H9 (cell line): ENCODE measurements at regions not wholly inside any gene's neighbourhood (a gene's known extent, or its start where the extent isn't known, plus 50 kb on each side); places are given as distances from the start of the nearest gene placed in this dataset.

Experiments used
- DNase-seq: peaks from one replicate; pipeline ENCODE4 v3.0.0-alpha.2; 2017
- H2AFZ ChIP-seq: one replicate; pipeline ENCODE4 v1.6.1; 2013; ENCODE audit warnings: mild to moderate bottlenecking, low read length, control low read depth, moderate library complexity
- H2AK5ac ChIP-seq: 2 replicates; pipeline ENCODE4 v1.6.1; 2013; ENCODE audit warnings: low read length, control low read depth, mixed read lengths; ENCODE audit not compliant: insufficient read length
- H2BK120ac ChIP-seq: one replicate; pipeline ENCODE4 v1.6.1; 2013; ENCODE audit warnings: low read depth, mild to moderate bottlenecking, low read length, control low read depth, inconsistent platforms; ENCODE audit not compliant: poor library complexity, severe bottlenecking
- H2BK12ac ChIP-seq: 2 replicates; pipeline ENCODE4 v1.6.1; 2013; ENCODE audit warnings: low read length, control low read depth, mixed read lengths, low read depth; ENCODE audit not compliant: insufficient read length
- H2BK15ac ChIP-seq: 2 replicates; pipeline ENCODE4 v1.6.1; 2013; ENCODE audit warnings: low read depth, low read length, control low read depth
- H2BK20ac ChIP-seq: one replicate; pipeline ENCODE4 v1.6.1; 2013; ENCODE audit warnings: low read depth, mild to moderate bottlenecking, low read length, control low read depth, inconsistent platforms; ENCODE audit not compliant: poor library complexity, severe bottlenecking
- H2BK5ac ChIP-seq: 2 replicates; pipeline ENCODE4 v1.6.1; 2013; ENCODE audit warnings: low read length, control low read depth, mixed read lengths; ENCODE audit not compliant: insufficient read length
- H3K14ac ChIP-seq: 2 replicates; pipeline ENCODE4 v1.6.1; 2013; ENCODE audit warnings: low read length, control low read depth; ENCODE audit not compliant: insufficient read depth
- H3K18ac ChIP-seq: 2 replicates; pipeline ENCODE4 v1.6.1; 2013; ENCODE audit warnings: low read depth, mild to moderate bottlenecking, mixed read lengths, low read length, control low read depth; ENCODE audit not compliant: insufficient read length
- H3K23ac ChIP-seq: 2 replicates; pipeline ENCODE4 v1.6.1; 2013; ENCODE audit warnings: low read length, control low read depth, mixed read lengths, low read depth; ENCODE audit not compliant: insufficient read length
- H3K23me2 ChIP-seq: 2 replicates; pipeline ENCODE4 v1.6.1; 2013; ENCODE audit warnings: low read depth, mild to moderate bottlenecking, mixed read lengths, low read length, control low read depth; ENCODE audit not compliant: insufficient read length, poor library complexity, severe bottlenecking
- H3K27ac ChIP-seq: 2 replicates; pipeline ENCODE4 v1.5.1; 2013; ENCODE audit warnings: low read length, control low read depth, mixed read lengths, low read depth; ENCODE audit not compliant: insufficient read length
- H3K27me3 ChIP-seq: 2 replicates; pipeline ENCODE4 v1.6.1; 2013; ENCODE audit warnings: low read length, control low read depth, inconsistent platforms; ENCODE audit not compliant: insufficient read depth
- H3K4ac ChIP-seq: 2 replicates; pipeline ENCODE4 v1.6.1; 2013; ENCODE audit warnings: low read depth, mild to moderate bottlenecking, control low read depth, inconsistent platforms, low read length, moderate library complexity
- H3K4me1 ChIP-seq: 2 replicates; pipeline ENCODE4 v1.6.1; 2013; ENCODE audit warnings: low read length, control low read depth, inconsistent platforms; ENCODE audit not compliant: insufficient read depth
- H3K4me2 ChIP-seq: 2 replicates; pipeline ENCODE4 v1.6.1; 2013; ENCODE audit warnings: low read length, control low read depth, mixed read lengths; ENCODE audit not compliant: insufficient read length, insufficient read depth
- H3K56ac ChIP-seq: 2 replicates; pipeline ENCODE4 v1.6.1; 2013; ENCODE audit warnings: low read depth, mild to moderate bottlenecking, mixed read lengths, low read length, control low read depth; ENCODE audit not compliant: insufficient read length
- H3K79me1 ChIP-seq: 2 replicates; pipeline ENCODE4 v1.6.1; 2013; ENCODE audit warnings: low read depth, mild to moderate bottlenecking, moderate library complexity, low read length, control low read depth, inconsistent platforms; ENCODE audit not compliant: insufficient read depth, poor library complexity, severe bottlenecking
- H3K79me2 ChIP-seq: 2 replicates; pipeline ENCODE4 v1.6.1; 2013; ENCODE audit warnings: low read length, control low read depth, inconsistent platforms; ENCODE audit not compliant: insufficient read depth
- H3K9ac ChIP-seq: 2 replicates; pipeline ENCODE4 v1.6.1; 2013; ENCODE audit warnings: low read length, control low read depth, mixed read lengths; ENCODE audit not compliant: insufficient read length; ENCODE audit errors: extremely low read depth
- H3K9me3 ChIP-seq: one replicate; pipeline ENCODE4 v1.6.1; 2013; ENCODE audit warnings: low read depth, low read length, inconsistent platforms; ENCODE audit not compliant: control insufficient read depth
- H3T11ph ChIP-seq: one replicate; pipeline ENCODE4 v1.6.1; 2013; ENCODE audit warnings: mild to moderate bottlenecking, low read length, control low read depth, inconsistent platforms
- H4K20me1 ChIP-seq: one replicate; pipeline ENCODE4 v1.6.1; 2013; ENCODE audit not compliant: control insufficient read depth, insufficient read length, insufficient read depth
- H4K5ac ChIP-seq: 2 replicates; pipeline ENCODE4 v1.6.1; 2013; ENCODE audit warnings: low read depth, mild to moderate bottlenecking, mixed read lengths, low read length, control low read depth; ENCODE audit not compliant: insufficient read length
- H4K8ac ChIP-seq: replicated peaks from 2 replicates; pipeline ENCODE4 v1.6.1; 2013; ENCODE audit warnings: low read length, control low read depth, mixed read lengths, low read depth; ENCODE audit not compliant: insufficient read length
- H4K91ac ChIP-seq: 2 replicates; pipeline ENCODE4 v1.6.1; 2013; ENCODE audit warnings: low read depth, mild to moderate bottlenecking, moderate library complexity, mixed read lengths, low read length, control low read depth; ENCODE audit not compliant: insufficient read length
- H3K27ac Mint-ChIP-seq, 3 experiments: 2 replicates in 2 of 3; 3 replicates in 1 of 3; pipeline ENCODE4 v1.8.0; 2020 to 2021; ENCODE audit warnings: mixed read lengths in 3 of 3, mild to moderate bottlenecking in 1 of 3, moderate library complexity in 1 of 3
- H3K27me3 Mint-ChIP-seq: 2 replicates; pipeline ENCODE4 v1.8.0; 2021; ENCODE audit warnings: low read depth, mild to moderate bottlenecking, moderate library complexity, mixed read lengths
- H3K36me3 Mint-ChIP-seq, 3 experiments: 2 replicates in 2 of 3; 3 replicates in 1 of 3; pipeline ENCODE4 v1.8.0; 2020 to 2021; ENCODE audit warnings: low read depth in 3 of 3, mixed read lengths in 3 of 3; ENCODE audit not compliant: insufficient read depth in 1 of 3
- H3K4me1 Mint-ChIP-seq, 2 experiments: 2 replicates each; pipeline ENCODE4 v1.8.0; 2020; ENCODE audit warnings: mixed read lengths in 2 of 2
- H3K4me3 Mint-ChIP-seq, 2 experiments: 2 replicates in 1 of 2; 3 replicates in 1 of 2; pipeline ENCODE4 v1.8.0; 2020 to 2021; ENCODE audit warnings: mild to moderate bottlenecking in 2 of 2, mixed read lengths in 2 of 2, moderate library complexity in 1 of 2
- H3K9me3 Mint-ChIP-seq, 2 experiments: 2 replicates in 1 of 2; 3 replicates in 1 of 2; pipeline ENCODE4 v1.8.0; 2020; ENCODE audit warnings: mild to moderate bottlenecking in 2 of 2, mixed read lengths in 2 of 2, moderate library complexity in 1 of 2
- WGBS: extraction: QIAGEN DNeasy Blood & Tissue Kit; methylation state at CpG from one replicate; pipeline ENCODE4 v1.1.7; 2013; ENCODE audit warnings: missing lambda C conversion rate, low lambda C conversion rate, mixed read lengths; ENCODE audit not compliant: insufficient read length; ENCODE audit errors: extremely low coverage; 5-methylcytosine and 5-hydroxymethylcytosine counted together
- TF ChIP-seq, protein P1 (sequence below): fragments of 200-600 bp; sonication (generic); conservative IDR thresholded peaks from 3 replicates; pipeline ENCODE4 v1.8.0; 2021; ENCODE audit warnings: antibody characterized with exemption, mild to moderate bottlenecking

DNA sequence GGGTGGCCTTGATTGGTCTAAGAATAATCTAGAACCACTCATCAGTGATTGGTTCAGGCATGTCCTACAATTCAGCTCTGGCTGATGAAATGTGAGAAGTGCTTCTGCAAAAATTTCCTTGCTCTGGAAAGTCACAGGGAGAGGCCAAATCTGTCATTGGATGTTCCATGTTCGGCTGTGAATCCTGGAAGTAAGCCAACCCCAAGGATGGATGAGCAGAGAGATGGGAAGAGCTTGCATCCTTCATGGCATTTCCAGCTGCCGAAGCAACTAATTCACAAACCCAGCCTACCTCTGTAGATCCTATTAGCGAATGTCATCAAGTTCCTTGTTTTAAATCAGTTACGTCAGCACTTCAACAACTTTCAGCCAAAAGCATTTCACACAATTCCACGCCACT lies 187.2 kb upstream of the SOX4 start:
- Histone ChIP-seq H3K79me2 (no peaks in the 10 kb centered on the region), H3K56ac (no peak overlapping the region), H3K9ac (no peak overlapping the region), H4K8ac (no peak overlapping the region), H3K4ac (no peak overlapping the region), H2BK20ac (no peak overlapping the region), H3K27ac (no peak overlapping the region), H3K27me3 (no peaks in the 10 kb centered on the region), H2BK12ac (no peak overlapping the region), H4K91ac (no peak overlapping the region), H3K23me2 (no peaks in the 10 kb centered on the region), H3T11ph (no peak overlapping the region), H3K4me1 (no peaks in the 10 kb centered on the region), H2BK5ac (no peak overlapping the region), H3K23ac (no peak overlapping the region), H2BK120ac (no peak overlapping the region), H2BK15ac (no peak overlapping the region), H3K9me3 (no peaks in the 10 kb centered on the region), H4K5ac (no peak overlapping the region), H2AK5ac (no peak overlapping the region), H3K4me2 (no peak overlapping the region), H3K79me1 (no peaks in the 10 kb centered on the region), H4K20me1 (no peaks in the 10 kb centered on the region), H2AFZ (no peak overlapping the region), H3K18ac (no peak overlapping the region), H3K14ac (no peak overlapping the region)
- WGBS = no CpG with 5 or more reads among the region's 5 CpGs
- H3K27me3 Mint-ChIP-seq = no peaks in the 10 kb centered on the region
- DNase-seq = no peak
- no peaks in the 10 kb centered on the region for H3K36me3 Mint-ChIP-seq
- H3K4me3 Mint-ChIP-seq = no peak overlapping the region
- peaks cover 0 to 3% of the 10 kb centered on the region in 2 experiments; a peak in 1 of 5 replicates for H3K9me3 Mint-ChIP-seq
- H3K4me1 Mint-ChIP-seq = no peaks in the 10 kb centered on the region
- TF ChIP-seq, protein P1, sequence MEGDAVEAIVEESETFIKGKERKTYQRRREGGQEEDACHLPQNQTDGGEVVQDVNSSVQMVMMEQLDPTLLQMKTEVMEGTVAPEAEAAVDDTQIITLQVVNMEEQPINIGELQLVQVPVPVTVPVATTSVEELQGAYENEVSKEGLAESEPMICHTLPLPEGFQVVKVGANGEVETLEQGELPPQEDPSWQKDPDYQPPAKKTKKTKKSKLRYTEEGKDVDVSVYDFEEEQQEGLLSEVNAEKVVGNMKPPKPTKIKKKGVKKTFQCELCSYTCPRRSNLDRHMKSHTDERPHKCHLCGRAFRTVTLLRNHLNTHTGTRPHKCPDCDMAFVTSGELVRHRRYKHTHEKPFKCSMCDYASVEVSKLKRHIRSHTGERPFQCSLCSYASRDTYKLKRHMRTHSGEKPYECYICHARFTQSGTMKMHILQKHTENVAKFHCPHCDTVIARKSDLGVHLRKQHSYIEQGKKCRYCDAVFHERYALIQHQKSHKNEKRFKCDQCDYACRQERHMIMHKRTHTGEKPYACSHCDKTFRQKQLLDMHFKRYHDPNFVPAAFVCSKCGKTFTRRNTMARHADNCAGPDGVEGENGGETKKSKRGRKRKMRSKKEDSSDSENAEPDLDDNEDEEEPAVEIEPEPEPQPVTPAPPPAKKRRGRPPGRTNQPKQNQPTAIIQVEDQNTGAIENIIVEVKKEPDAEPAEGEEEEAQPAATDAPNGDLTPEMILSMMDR = no peak
- H3K27ac Mint-ChIP-seq = no peak overlapping the region
